GM03348 (cell line): ENCODE measurements at regions not wholly inside any gene's neighbourhood (a gene's known extent, or its start where the extent isn't known, plus 50 kb on each side); places are given as distances from the start of the nearest gene placed in this dataset.
A peak's percentile ranks its signal among the peaks of the same experiment; 100 is the strongest.
"Not testable (repeated sequence)": the region's sequence is repeated elsewhere in the genome, so short reads cannot be mapped to it uniquely, and the experiment has no call there.

Experiments used
- DNase-seq: peaks from one replicate; pipeline ENCODE4 v3.0.0; 2012; ENCODE audit warnings: low spot score

DNA sequence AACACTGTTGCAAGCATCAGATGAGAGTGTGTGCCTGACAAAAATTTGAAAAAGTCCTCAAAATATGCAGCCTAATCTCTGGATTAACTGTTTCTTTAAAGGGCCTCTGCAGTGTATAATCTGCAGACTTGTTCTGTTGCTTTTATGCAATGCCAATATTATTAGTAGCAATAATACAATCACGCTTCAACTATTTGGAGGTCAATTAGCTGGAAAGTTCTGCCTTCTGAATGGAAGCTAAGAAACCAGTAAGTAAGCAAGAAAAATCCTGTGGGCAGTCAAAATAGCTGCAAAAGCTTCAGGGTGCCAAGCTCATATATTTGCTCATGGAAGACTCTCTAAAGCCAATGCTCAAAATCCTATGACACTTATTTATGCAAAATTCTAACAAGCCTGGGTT lies 153.2 kb upstream of the NR2F2 start:
- no peak for DNase-seq

DNA sequence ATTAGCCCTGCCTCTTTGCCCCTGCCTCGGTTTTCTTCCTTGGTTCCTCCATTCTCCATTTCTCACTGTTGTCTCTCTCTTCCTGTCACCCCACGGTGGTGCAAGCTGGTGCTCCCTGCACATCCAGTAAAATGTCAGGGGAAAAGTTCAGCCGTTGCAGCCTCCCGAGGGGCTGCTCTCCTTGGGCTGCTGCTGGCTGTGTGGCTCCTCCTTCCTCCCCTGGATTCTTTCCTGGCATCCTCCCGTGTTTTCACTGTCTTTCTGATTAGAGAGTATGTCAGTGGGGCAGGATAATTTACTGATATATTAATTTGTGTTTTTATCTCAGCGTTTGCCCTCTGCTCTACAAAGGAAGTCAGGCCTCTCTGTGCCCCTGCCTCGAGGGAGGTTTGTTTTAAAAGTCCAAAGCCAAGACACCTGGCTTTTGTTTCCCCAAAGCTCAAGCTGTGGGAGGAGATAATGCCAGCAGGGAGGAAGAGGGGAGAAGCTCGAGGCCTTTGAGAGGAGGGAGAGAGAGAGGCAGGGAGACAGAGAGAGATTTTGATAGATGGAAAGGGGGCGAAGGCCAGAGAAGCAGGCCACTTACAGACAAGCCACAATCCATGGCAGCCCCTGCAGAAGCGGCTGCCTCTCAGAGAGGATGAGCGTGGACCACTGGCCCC lies 150.3 kb upstream of the NR2F2 start:
- no peak for DNase-seq

DNA sequence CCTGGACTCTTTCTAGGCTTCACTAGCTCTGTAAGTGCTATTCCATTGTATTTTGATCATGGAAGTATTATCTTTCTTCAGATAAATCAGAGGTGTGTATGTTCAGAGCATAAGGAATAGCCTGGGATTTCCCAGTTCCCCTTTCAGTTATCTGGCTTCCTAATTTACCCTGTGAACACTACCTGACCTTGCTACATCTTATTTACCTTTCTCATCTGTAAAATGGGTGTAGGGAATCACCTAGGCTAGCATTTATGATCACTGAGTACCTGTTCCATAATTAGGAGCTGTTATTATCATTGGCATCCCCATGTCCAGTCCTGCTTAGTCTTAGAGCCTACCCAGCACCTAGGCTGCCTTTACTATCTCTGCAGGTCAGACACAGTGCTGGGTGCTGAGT lies 149.3 kb upstream of the NR2F2 start:
- DNase-seq, result no peak

DNA sequence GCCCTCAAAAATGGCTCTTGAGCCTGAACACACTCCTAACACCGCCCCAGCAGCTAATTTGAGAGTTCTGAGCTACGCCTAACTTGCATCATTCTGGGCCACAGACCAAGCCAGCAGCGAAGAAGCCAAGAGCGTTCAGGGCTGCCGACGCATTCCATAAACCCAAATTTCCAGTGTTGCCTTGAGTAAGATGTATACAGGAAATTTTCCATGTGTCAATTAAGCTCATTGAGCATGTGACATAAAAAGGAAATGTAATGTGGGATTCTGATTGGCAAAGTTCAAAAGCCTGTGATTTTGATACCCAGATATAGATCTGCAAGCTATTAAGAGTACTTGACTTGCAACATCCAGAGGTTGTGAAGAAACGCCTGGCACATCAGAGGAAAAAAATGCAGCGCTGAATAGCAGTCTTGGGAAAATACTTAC lies 148.6 kb upstream of the NR2F2 start:
- DNase-seq, result peak; percentile 82

DNA sequence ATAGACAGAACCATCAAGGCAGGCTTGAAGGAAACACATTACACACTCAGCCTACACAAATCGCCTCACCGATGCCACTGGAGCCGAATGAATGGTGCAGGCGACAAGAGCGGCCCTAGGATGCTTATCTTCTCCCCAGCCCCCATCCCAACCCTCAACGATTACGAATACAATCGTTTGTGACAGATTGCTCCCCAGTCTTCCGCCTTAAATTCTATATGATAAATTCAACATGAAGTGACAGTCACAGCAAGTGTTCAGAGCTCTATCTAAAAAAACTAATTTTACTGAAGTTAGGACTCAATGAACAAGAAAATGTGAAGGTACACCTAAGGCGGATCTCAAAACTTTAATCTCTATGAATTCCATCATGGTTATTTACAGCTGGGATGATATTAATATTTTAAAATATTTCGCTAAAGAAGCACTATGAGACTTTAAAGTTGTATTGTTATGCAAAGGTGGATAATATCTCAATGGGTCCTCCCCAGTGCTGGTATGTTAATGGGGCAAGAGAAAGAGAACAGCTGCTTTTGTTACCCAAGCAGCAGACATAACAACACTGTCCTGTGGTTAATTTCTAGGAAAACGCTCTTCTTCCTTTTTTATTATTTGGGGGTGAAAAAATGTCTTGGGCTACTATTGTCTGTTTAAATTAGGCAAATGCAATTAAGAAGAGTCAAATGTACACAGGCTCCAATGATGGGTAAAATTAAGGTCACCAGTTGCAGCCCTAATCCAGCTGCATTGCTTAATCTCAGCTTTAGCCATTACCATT lies 147.6 kb upstream of the NR2F2 start:
- DNase-seq, result no peak

DNA sequence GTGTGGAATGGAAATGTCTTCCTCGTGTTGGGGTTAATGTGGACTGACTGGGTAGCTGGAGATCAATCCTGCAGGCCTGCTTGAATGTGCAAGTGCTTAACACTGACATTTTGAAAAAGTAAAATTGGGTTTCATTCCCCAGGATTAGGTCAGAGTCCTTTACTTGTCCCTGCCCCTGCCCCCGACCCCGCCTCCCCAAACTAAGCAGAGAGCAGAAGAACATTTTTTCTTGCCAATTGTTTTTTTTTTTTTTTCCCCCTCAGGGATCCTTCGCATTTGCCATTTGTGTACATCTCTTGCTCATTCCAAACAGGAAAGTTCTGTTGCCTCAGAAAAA lies 147.0 kb upstream of the NR2F2 start:
- no peak for DNase-seq

DNA sequence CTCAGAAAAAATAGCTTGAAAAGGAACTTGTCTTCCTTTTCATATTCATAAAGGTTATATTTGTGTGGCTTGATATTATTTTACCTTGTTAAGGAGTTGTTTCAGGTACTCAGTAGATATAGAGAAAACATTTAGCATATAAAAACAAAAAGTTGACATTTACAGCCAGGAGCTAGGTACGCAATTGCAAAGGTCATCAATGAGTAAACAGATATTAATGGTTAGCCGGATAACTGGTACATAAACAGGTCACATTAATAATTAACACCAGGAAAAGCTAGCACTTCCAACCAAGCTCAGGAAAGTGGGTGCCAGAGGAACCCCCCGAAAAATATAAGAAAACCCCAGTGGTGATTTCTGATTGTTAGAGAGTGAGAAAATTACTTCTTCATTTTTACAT lies 146.6 kb upstream of the NR2F2 start:
- DNase-seq, result no peak

DNA sequence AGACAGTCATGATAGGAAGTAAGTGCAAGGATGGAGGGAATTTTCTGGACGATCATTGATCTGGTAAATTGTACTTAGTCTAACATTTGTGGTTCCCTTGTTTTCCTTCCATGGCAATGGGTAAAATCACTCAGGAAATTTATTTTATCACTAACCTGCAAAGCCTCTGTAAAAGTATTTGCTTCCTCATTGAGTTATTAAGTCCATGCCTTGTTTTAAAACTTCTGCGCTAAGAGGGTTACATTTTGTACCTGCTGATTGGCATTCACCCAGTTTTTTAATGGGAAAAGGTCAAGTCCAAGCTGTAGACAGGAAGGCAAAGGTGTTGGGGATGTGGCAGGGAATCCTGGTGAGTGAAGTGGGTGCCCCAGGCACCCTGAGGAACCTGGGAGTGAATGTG lies 146.2 kb upstream of the NR2F2 start:
- no peak for DNase-seq

DNA sequence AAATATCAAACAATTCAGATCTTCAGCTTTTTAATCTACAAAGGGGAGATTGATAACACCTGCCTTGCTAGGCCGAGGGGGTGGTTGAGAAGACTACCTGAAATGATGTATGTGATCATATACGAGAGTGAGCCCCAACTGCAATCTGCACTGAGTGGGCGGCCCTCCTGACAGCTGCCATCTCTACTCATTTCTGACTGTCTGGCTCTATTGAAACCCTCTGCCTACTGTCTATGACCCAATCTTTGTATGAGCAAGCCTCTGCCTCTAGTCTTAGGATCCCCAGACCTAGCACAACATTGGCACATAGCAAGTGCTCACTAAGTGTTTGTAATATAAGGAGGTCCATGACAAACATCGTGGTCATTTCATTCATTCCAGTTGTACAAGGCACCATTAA lies 144.4 kb upstream of the NR2F2 start:
- DNase-seq, result no peak

DNA sequence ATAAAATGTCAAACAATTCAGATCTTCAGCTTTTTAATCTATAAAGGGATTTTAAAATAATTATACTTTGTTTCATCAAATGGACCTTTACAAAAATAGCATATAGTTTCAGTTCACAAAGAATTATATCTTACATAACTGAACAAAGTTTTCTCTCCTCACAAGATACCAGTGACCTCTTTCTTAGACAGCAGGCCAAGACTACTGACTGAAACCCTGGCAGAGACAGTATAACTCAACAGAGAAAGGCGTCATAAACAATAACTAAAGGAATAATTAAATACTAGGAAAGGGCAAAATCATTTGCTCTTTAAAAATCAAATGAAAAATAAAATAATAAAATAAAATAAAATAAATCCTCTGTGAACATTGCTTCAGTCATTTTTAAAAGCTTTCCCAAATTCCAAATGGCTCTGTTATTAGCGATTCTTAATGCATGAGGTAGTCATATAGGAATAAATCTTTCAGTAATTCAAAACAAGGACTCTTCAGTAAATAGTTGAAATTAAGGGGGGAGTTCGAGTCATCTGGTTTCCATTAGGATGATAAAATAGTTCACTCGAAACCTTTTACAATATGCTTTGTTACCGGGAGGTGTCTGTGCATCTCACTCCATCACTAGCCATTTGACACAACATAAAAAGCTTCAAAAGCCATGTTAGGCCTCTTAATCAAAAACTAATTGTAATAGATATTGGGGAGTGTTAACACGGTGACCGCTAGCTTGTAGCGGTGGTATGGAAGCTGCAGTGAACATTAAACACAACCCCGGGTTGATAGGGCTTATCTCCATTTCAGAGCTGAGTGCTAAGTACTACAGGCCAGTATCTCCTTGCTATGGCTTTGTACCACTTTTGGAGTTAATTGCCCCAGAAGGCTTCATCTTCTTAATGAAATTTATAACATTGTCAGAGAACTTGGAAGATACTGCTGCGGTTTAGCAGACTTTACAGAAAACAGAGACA lies 142.9 kb upstream of the NR2F2 start:
- no peak for DNase-seq

DNA sequence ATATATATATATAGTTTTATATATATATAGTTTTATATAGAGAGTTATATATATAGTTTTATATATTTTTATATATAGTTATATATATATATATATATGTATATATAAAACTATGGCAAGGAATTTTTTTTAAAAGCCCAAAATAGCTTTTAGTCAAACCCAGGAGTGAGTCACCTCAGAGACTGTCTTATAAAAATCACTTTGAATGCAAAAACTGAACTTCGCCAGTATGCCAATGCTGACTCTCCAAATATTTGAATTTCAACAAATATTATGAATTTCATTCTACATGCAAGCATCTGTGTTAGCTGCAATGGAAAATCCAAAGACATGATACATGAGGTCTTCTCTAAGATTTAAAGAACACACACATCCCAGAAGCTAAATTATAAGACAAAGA lies 132.8 kb upstream of the NR2F2 start:
- DNase-seq, result no peak

DNA sequence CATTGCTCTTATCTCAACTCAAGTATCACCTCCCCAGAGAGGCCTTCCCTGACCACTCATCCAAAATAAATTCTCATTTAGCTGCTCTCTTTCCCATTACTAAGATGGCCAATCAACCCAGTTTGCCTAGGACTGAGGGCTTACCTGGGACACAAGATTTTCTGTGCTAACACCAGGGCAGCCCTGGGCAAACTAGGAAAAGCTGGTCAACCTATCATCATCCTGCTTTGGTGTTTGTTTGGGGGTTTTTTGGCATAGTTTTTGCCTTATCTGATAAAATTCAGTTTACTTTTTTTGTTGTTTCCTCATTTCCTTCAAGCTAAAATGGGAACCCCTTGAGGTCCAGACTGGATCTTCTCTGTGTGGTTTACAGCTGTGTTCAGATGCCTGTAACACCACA lies 131.4 kb upstream of the NR2F2 start:
- DNase-seq, result no peak

DNA sequence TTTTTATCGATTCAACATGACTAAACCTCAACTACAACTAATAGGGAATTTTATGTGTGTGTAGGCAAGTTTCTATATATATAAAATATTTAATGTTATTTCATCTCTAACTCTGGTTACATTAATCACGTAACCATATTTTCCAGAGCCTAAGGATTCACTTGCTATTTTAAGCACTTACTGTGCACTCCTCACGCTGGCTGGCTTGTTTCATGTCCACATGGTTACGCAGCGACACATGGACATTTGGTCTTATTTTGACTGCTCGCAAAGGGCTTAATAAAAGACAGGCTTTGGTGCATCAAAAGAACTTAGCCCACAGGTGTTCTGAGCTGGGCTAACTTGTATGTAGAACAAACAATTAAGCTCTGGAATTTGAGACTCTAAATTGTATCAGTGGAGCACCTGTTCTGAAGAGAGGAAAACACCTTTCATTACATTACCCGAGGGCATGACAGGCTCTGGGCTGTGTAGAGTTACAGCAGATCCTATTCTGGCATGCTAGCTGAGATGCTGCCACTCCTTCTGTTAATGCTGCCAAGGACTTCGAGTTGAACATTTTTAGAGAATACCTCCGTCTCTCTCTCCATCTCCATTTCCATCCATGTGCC lies 130.0 kb upstream of the NR2F2 start:
- DNase-seq, result no peak

DNA sequence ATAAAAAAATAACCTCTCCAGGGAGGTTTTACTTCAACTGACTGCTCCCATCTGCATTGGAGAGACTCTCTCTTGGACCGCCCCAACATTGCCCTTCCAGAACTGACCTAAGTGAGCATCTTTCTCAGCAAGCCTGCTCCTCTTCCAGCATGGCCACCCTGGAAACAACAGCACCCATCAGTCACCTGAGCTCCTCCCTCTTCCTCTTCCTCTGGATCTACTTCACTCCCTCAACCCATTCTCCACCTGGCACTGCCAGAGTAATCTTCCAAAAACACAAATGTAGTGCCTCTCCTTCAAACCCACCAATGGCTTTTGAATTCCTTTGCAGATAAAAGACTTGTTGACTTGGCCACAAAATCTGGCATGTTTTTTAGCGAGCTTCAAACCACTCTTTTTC lies 128.8 kb upstream of the NR2F2 start:
- no peak for DNase-seq

DNA sequence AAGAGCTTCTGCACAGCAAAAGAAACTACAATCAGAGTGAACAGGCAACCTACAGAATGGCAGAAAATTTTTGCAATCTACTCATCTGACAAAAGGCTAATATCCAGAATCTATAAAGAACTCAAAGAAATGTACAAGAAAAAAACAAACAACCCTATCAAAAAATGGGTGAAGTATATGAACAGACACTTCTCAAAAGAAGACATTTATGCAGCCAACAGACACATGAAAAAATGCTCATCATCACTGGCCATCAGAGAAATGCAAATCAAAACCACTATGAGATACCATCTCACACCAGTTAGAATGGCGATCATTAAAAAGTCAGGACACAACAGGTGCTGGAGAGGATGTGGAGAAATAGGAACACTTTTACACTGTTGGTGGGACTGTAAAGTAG lies 124.9 kb upstream of the NR2F2 start:
- DNase-seq, result not testable (repeated sequence)

DNA sequence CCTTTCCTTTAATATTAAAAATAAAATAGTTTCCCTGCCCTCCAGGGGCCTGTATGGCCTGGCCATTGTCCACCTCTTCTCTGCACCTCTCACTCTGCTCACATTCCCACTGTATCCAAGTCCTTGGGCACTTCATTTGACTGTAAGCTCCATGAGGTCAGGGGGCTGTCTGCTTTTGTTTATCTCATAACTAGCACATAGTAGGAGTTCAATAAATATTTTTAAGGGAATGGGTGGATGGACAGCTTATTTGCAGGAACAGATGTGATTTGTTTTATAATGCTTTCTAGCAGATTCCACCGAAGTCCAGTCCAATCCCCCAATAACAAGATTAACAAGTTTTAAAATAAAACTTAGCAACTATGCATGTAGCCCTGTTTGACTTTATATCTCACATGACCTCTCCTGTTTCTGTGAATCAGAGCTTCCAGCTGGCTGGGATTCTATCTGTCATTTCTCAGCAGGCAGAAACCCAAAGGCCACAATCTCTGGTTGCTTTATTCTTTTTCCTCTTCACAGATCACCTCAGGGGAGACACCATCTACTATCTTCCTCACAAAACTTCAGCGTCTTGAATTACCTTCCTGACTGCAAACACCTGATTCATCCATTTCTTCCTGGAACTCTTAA lies 123.0 kb upstream of the NR2F2 start:
- no peak for DNase-seq

DNA sequence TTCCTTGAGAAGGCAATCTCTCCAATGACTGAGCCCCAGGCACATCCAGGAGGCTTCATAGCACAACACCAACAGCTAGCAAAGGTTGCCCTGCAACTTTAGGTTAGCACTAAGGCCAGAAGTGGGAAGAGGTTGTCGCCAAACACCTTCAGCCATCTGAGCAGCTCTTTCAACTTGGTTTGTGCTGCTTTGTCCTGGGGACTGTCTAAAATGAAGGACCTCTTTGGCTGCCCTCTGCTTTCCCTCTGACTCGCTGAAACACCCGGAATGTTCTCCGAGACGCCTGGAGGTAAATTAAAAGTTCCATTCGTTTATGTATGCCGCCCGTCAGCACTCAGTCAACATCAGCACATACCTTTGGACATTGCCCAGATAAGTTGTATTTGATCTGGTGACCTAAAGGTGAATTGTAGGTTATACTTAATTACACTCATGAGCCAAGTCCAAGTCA lies 121.2 kb upstream of the NR2F2 start:
- no peak for DNase-seq

DNA sequence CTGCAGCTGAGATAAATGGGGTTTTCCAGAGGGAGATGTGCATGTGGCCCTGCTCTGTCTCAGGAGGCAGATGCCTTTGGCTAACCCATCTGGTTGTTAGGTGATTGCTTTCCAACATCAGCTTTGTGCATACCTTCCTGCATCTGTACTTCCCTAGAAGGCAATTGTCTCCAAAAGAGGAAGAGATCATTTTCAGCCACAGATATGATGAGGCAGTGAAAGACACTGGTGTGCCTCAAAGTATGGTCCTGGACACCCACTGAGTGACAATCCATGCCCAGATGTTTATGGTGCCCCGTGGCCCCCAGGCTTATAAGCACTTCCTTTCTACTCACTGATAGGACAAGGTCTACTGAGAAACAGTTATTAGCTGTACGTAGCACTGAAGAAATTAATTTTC lies 117.5 kb upstream of the NR2F2 start:
- DNase-seq, result no peak

DNA sequence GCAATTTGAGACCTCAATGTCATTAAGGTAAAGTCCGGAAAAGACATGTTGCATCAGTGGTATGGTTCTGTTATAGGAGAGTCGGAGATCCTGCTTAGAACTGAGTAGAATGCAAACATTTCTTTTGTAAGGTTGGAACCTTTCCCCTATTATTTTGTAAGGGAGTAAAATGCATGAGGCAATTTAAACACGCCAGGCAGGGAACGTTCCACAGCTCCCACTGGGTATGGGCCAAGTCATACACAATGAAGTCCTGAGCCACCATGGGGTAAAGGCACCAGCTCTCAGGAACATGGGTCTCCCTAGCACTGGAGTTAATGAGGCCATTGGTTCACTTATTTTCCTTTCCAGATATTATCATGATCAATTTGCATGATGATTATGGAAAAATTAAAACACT lies 116.6 kb upstream of the NR2F2 start:
- no peak for DNase-seq

DNA sequence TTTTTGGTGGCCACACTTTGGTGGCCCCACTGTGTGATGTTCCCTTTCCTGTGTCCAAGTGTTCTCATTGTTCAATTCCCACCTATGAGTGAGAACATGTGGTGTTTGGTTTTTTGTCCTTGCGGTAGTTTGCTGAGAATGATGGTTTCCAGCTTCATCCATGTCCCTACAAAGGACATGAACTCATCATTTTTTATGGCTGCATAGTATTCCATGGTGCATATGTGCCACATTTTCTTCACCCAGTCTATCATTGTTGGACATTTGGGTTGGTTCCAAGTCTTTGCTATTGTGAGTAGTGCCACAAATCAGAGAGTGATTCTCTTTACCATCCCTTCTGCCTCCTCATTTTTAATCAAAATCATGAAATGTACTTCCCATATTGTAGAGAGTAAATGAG lies 114.0 kb upstream of the NR2F2 start:
- not testable (repeated sequence) for DNase-seq

DNA sequence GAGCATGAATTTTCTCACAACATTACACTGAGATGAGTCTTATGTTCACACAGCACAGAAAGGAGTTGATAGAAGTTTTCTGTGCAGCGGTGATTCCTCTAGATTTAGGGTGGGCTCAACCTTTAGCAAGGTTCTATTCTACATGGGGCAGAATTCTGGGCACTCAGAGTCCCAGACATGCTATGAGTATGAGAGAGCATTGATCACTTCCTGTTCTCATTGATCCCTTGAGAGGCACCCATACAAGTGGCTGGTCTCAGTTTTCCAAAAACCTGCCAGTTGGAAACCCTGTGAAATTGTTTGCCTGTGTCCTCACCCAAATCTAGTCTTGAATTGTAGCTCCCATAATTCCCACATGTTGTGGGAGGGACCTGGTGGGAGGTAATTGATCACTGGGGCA lies 112.5 kb upstream of the NR2F2 start:
- DNase-seq, result no peak
